ENCODE measurements at regions not wholly inside any gene's neighbourhood (a gene's known extent, or its start where the extent isn't known, plus 50 kb on each side); places are given as distances from the start of the nearest gene placed in this dataset.

- no peak overlapping the region for H3K4me3 ChIP-seq (ENCODE audit: low read depth, low read length, poor library complexity, severe bottlenecking)
- ChIA-PET CTCF (no interaction called here), POLR2A (ENCODE audit: low non-redundant PET) (no interaction called here)
- H3K36me3 ChIP-seq (ENCODE audit: insufficient read depth, low read length, poor library complexity, severe bottlenecking): no peaks in the 10 kb centered on the region
- BruUV-seq (replicated peaks): no TSS peak
- no peak overlapping the region for H3K27ac ChIP-seq (ENCODE audit: low read depth, low read length, poor library complexity, severe bottlenecking)
- intact Hi-C loops (cut with micrococcal nuclease; ENCODE audit: unreplicated experiment): no loop called here
- TF ChIP-seq CTCF (conservative IDR thresholded peaks at IDR 0.05; ENCODE audit: low read depth, low read length): no peak
- TF ChIP-seq EZH2 (IDR thresholded peaks at IDR 0.05; ENCODE audit: borderline replicate concordance, low read depth, low read length, poor library complexity, severe bottlenecking): no peak
- peak; percentile 64 for DNase-seq (ENCODE audit: low spot score)
- peaks cover 9% of the 10 kb centered on the region for H3K4me1 ChIP-seq (ENCODE audit: insufficient read depth, low read length, poor library complexity, severe bottlenecking)
- no peaks in the 10 kb centered on the region for H3K9me3 ChIP-seq (ENCODE audit: low read depth, low read length, poor library complexity, severe bottlenecking)
- no peaks in the 10 kb centered on the region for H3K27me3 ChIP-seq (replicated peaks; ENCODE audit: insufficient read depth, low read depth, low read length, poor library complexity)
Observed at GRCh38 chr6:9116026-9116425, 680.7 kb upstream of the SLC35B3 start.

- Histone ChIP-seq H3K4me3 (ENCODE audit: low read depth, low read length, poor library complexity, severe bottlenecking) (no peak overlapping the region), H3K4me1 (ENCODE audit: insufficient read depth, low read length, poor library complexity, severe bottlenecking) (peaks cover 9% of the 10 kb centered on the region), H3K27me3 (replicated peaks; ENCODE audit: insufficient read depth, low read depth, low read length, poor library complexity) (no peaks in the 10 kb centered on the region), H3K9me3 (ENCODE audit: low read depth, low read length, poor library complexity, severe bottlenecking) (no peaks in the 10 kb centered on the region), H3K36me3 (ENCODE audit: insufficient read depth, low read length, poor library complexity, severe bottlenecking) (no peaks in the 10 kb centered on the region), H3K27ac (ENCODE audit: low read depth, low read length, poor library complexity, severe bottlenecking) (no peak overlapping the region)
- TF ChIP-seq EZH2 (IDR thresholded peaks at IDR 0.05; ENCODE audit: borderline replicate concordance, low read depth, low read length, poor library complexity, severe bottlenecking) (no peak), CTCF (conservative IDR thresholded peaks at IDR 0.05; ENCODE audit: low read depth, low read length) (no peak)
- no peak for DNase-seq (ENCODE audit: low spot score)
- intact Hi-C loops (cut with micrococcal nuclease; ENCODE audit: unreplicated experiment): no loop called here
- ChIA-PET POLR2A (ENCODE audit: low non-redundant PET) (no interaction called here), CTCF (no interaction called here)
- no TSS peak for BruUV-seq (replicated peaks)
Observed at GRCh38 chr6:9112544-9112943, 677.2 kb upstream of the SLC35B3 start.

- TF ChIP-seq EZH2 (IDR thresholded peaks at IDR 0.05; ENCODE audit: borderline replicate concordance, low read depth, low read length, poor library complexity, severe bottlenecking): no peak
- no peak for TF ChIP-seq CTCF (conservative IDR thresholded peaks at IDR 0.05; ENCODE audit: low read depth, low read length)
- intact Hi-C loops (cut with micrococcal nuclease; ENCODE audit: unreplicated experiment): no loop called here
- CTCF ChIA-PET: no interaction called here
- Histone ChIP-seq H3K36me3 (ENCODE audit: insufficient read depth, low read length, poor library complexity, severe bottlenecking) (no peaks in the 10 kb centered on the region), H3K4me1 (ENCODE audit: insufficient read depth, low read length, poor library complexity, severe bottlenecking) (peaks cover 11% of the 10 kb centered on the region), H3K9me3 (ENCODE audit: low read depth, low read length, poor library complexity, severe bottlenecking) (no peaks in the 10 kb centered on the region), H3K27ac (ENCODE audit: low read depth, low read length, poor library complexity, severe bottlenecking) (no peak overlapping the region), H3K4me3 (ENCODE audit: low read depth, low read length, poor library complexity, severe bottlenecking) (no peak overlapping the region), H3K27me3 (replicated peaks; ENCODE audit: insufficient read depth, low read depth, low read length, poor library complexity) (no peaks in the 10 kb centered on the region)
- POLR2A ChIA-PET (ENCODE audit: low non-redundant PET): no interaction called here
- no peak for DNase-seq (ENCODE audit: low spot score)
- no TSS peak for BruUV-seq (replicated peaks)
Observed at GRCh38 chr6:9103876-9104521, 668.7 kb upstream of the SLC35B3 start.

Measured in A673 (cell line).